HepG2 (cell line): ENCODE measurements at regions not wholly inside any gene's neighbourhood (a gene's known extent, or its start where the extent isn't known, plus 50 kb on each side); places are given as distances from the start of the nearest gene placed in this dataset.

Experiments used
- ATAC-seq: fragments of 200-7000 bp; cut with Tn5 transposase; 3 replicates; pipeline ENCODE4 v1.9.1; 2020; ENCODE audit warnings: mild to moderate bottlenecking, moderate library complexity
- BruUV-seq: library from RNA; stranded (reverse); fragments of 400-500 nt; replicated peaks from 2 replicates; lab custom pipeline; 2021; lab: Mats Ljungman, UMichigan
- CTCF ChIA-PET: fragments of 300-600 bp; formaldehyde crosslinking; extraction: SDS; loops from one replicate; lab custom pipeline; 2021; ENCODE audit warnings: low total read pairs, inconsistent platforms, low intra/inter-chr PET ratio; lab: Yijun Ruan, JAX
- POLR2A ChIA-PET: fragments of 350-600 bp; sonication (Branson Sonifier 250); formaldehyde crosslinking; loops from one replicate; lab custom pipeline; 2020; ENCODE audit warnings: antibody characterized with exemption, inconsistent platforms; lab: Yijun Ruan, JAX
- DNase-seq: peaks from one replicate; pipeline ENCODE4 v3.0.0-alpha.2; 2015; ENCODE audit warnings: low spot score
- FAIRE-seq: peaks from 3 replicates; lab custom pipeline; 2011; peaks lifted over from hg19 to GRCh38; lab: Jason Lieb, UNC
- H2AFZ ChIP-seq: one replicate; pipeline ENCODE4 v1.6.1; 2011; ENCODE audit warnings: low read length, inconsistent platforms
- H3K27ac ChIP-seq: fragments of 300-600 bp; 3 replicates; pipeline ENCODE4 v1.8.0; 2011; ENCODE audit warnings: mixed run types, mild to moderate bottlenecking, mixed read lengths, low read length, inconsistent platforms; ENCODE audit not compliant: insufficient read depth; ENCODE audit errors: extremely low read length
- H3K27me3 ChIP-seq, 2 experiments: fragments of 200-600 bp in 1 of 2; 2 replicates in 1 of 2; 3 replicates in 1 of 2; pipeline versions ENCODE4 v1.6.0 to v1.8.0; 2011; ENCODE audit warnings: low read length in 2 of 2, mild to moderate bottlenecking in 2 of 2, moderate library complexity in 2 of 2, inconsistent platforms in 1 of 2; ENCODE audit not compliant: insufficient read depth in 2 of 2, control insufficient read depth in 1 of 2
- H3K36me3 ChIP-seq, 2 experiments: fragments of 200-600 bp in 1 of 2; replicated peaks in 1 of 2; 2 replicates in 1 of 2; 3 replicates in 1 of 2; pipeline versions ENCODE4 v1.5.1 to v1.8.0; 2011; ENCODE audit warnings: low read length in 2 of 2, inconsistent platforms in 1 of 2; ENCODE audit not compliant: insufficient read depth in 2 of 2, control insufficient read depth in 1 of 2
- H3K4me1 ChIP-seq: 2 replicates; pipeline ENCODE4 v1.5.1; 2012; ENCODE audit warnings: low read length, inconsistent platforms; ENCODE audit not compliant: insufficient read depth
- H3K4me2 ChIP-seq: 2 replicates; pipeline ENCODE4 v1.6.0; 2011; ENCODE audit warnings: low read depth, low read length, inconsistent platforms
- H3K4me3 ChIP-seq, 3 experiments: fragments of 200-600 bp in 1 of 3; sonication (generic), shearing (Covaris generic) in 1 of 3; replicated peaks in 1 of 3; 2 replicates each; pipeline ENCODE4 v1.5.1; 2011 to 2016; ENCODE audit warnings: low read length in 3 of 3, inconsistent platforms in 2 of 3, low read depth in 2 of 3, mild to moderate bottlenecking in 2 of 3, control low read depth in 1 of 3, mixed read lengths in 1 of 3; ENCODE audit not compliant: insufficient read depth in 1 of 3
- H3K79me2 ChIP-seq: one replicate; pipeline ENCODE4 v1.6.1; 2011; ENCODE audit warnings: low read length, inconsistent platforms; ENCODE audit not compliant: insufficient read depth
- H3K9ac ChIP-seq: 2 replicates; pipeline ENCODE4 v1.6.0; 2011; ENCODE audit warnings: mild to moderate bottlenecking, low read depth, low read length, inconsistent platforms; ENCODE audit not compliant: insufficient read depth
- H3K9me3 ChIP-seq: 2 replicates; pipeline ENCODE4 v1.5.1; 2012; ENCODE audit warnings: mild to moderate bottlenecking, low read length
- H4K20me1 ChIP-seq: 2 replicates; pipeline ENCODE4 v1.6.0; 2011; ENCODE audit warnings: inconsistent platforms, mild to moderate bottlenecking, low read length, moderate library complexity; ENCODE audit not compliant: insufficient read depth
- ARNTL ChIP-seq: sonication (generic); formaldehyde crosslinking; IDR thresholded peaks from 2 replicates; pipeline ENCODE4 v1.4.0; 2020; ENCODE audit warnings: mild to moderate bottlenecking, missing genetic modification reagents
- BCL6 ChIP-seq: IDR thresholded peaks from 2 replicates; pipeline ENCODE4 v1.6.1; 2016; ENCODE audit warnings: missing genetic modification reagents, missing compliant biosample characterization
- DDIT3 ChIP-seq: sonication (generic); formaldehyde crosslinking; IDR thresholded peaks from 2 replicates; pipeline ENCODE4 v1.4.0; 2020; ENCODE audit warnings: mild to moderate bottlenecking, missing genetic modification reagents
- DMAP1 ChIP-seq: IDR thresholded peaks from 2 replicates; pipeline ENCODE4 v1.6.1; 2016
- GFI1 ChIP-seq: sonication (generic); formaldehyde crosslinking; IDR thresholded peaks from 2 replicates; pipeline ENCODE4 v1.5.0; 2020; ENCODE audit warnings: missing genetic modification reagents, mild to moderate bottlenecking, borderline replicate concordance
- HHEX ChIP-seq: IDR thresholded peaks from 2 replicates; pipeline ENCODE4 v1.6.1; 2016; ENCODE audit warnings: control low read depth
- KLF11 ChIP-seq: IDR thresholded peaks from 2 replicates; pipeline ENCODE4 v1.6.1; 2016; ENCODE audit warnings: missing compliant biosample characterization
- NFIC ChIP-seq: IDR thresholded peaks from 2 replicates; pipeline ENCODE4 v1.6.1; 2012; ENCODE audit warnings: mild to moderate bottlenecking, low read length, inconsistent platforms
- SMARCE1 ChIP-seq: fragments of 450-650 bp; IDR thresholded peaks from 2 replicates; pipeline ENCODE4 v1.6.1; 2017; ENCODE audit warnings: borderline replicate concordance
- YEATS4 ChIP-seq: sonication (generic); formaldehyde crosslinking; IDR thresholded peaks from 2 replicates; pipeline ENCODE4 v1.4.0; 2020; ENCODE audit warnings: missing genetic modification reagents, borderline replicate concordance
- ZKSCAN8 ChIP-seq: IDR thresholded peaks from 2 replicates; pipeline ENCODE4 v1.6.1; 2016; ENCODE audit warnings: borderline replicate concordance, missing genetic modification reagents, missing compliant biosample characterization
- ZNF276 ChIP-seq: sonication (generic); formaldehyde crosslinking; IDR thresholded peaks from 2 replicates; pipeline ENCODE4 v1.4.0; 2020; ENCODE audit warnings: mild to moderate bottlenecking, low read depth, missing genetic modification reagents
- ZNF432 ChIP-seq: sonication (generic); formaldehyde crosslinking; IDR thresholded peaks from 2 replicates; pipeline ENCODE4 v1.5.0; 2020; ENCODE audit warnings: missing genetic modification reagents, mild to moderate bottlenecking, borderline replicate concordance
- ZNF564 ChIP-seq: sonication (generic); formaldehyde crosslinking; IDR thresholded peaks from 2 replicates; pipeline ENCODE4 v1.8.1; 2023; ENCODE audit warnings: mild to moderate bottlenecking, missing genetic modification reagents
- ZNF569 ChIP-seq: sonication (generic); formaldehyde crosslinking; IDR thresholded peaks from 2 replicates; pipeline ENCODE4 v1.5.0; 2020; ENCODE audit warnings: mild to moderate bottlenecking, missing genetic modification reagents, moderate library complexity, borderline replicate concordance
- ZNF768 ChIP-seq: sonication (generic); formaldehyde crosslinking; IDR thresholded peaks from 2 replicates; pipeline ENCODE4 v1.4.0; 2020; ENCODE audit warnings: missing genetic modification reagents
- ZNF775 ChIP-seq: sonication (generic); formaldehyde crosslinking; IDR thresholded peaks from 2 replicates; pipeline ENCODE4 v1.4.0; 2020; ENCODE audit warnings: missing genetic modification reagents, mild to moderate bottlenecking, moderate library complexity, borderline replicate concordance
- ZSCAN12 ChIP-seq: sonication (generic); formaldehyde crosslinking; IDR thresholded peaks from 2 replicates; pipeline ENCODE4 v1.9.0; 2021; ENCODE audit warnings: mild to moderate bottlenecking, missing genetic modification reagents
- WGBS: methylation state at CpG from one replicate; pipeline ENCODE4 v1.1.6; 2017; ENCODE audit warnings: low lambda C conversion rate; 5-methylcytosine and 5-hydroxymethylcytosine counted together
- in situ Hi-C: cut with HindIII; loops from 2 replicates; pipeline ENCODE4 v1.10.0; 2017; ENCODE audit warnings: low pct_unique_long_range_greater_than_20kb; ENCODE audit not compliant: extremely low pct_ligation_motif_present
- intact Hi-C: fragments of 100-400 bp; cut with micrococcal nuclease; formaldehyde crosslinking; loops from one replicate; pipeline ENCODE4 v1.10.0; 2022; ENCODE audit not compliant: unreplicated experiment

GRCh38 chr6:106897580-106897979 lies 76.9 kb downstream of the CD24 start:
- Histone ChIP-seq H3K27ac (no peak overlapping the region), H3K4me2 (peak overlapping the region; percentile 32), H3K36me3 (no peaks in the 10 kb centered on the region), H3K27me3 (peaks cover 0 to 3% of the 10 kb centered on the region in 2 experiments; a peak in 1 of 5 replicates), H3K4me1 (peaks cover 51% of the 10 kb centered on the region), H3K9ac (no peak overlapping the region), H3K79me2 (no peaks in the 10 kb centered on the region), H4K20me1 (no peaks in the 10 kb centered on the region), H3K9me3 (peaks cover 13% of the 10 kb centered on the region), H2AFZ (no peak overlapping the region), H3K4me3 (no peak overlapping the region; a peak in 1 of 6 replicates)
- intact Hi-C loops (no loop called here), in situ Hi-C loops (no loop called here)
- ChIA-PET POLR2A (interaction anchor here (0.6 to 1.2 kb wide), 3 partner anchors 10 to 98 kb away, joined by 3 to 13 read pairs (median 4); no protein-coding TSS in a partner anchor), CTCF (no interaction called here)
- ATAC-seq (peak; percentile 89), DNase-seq (peak; percentile 77), FAIRE-seq (no peak)
- WGBS = 4% methylated on average over 5 of the region's 5 CpGs
- no TSS peak for BruUV-seq
- TF ChIP-seq ZNF432 (CRISPR knock-in tag) (no peak), BCL6 (CRISPR knock-in tag) (peak; percentile 91), DDIT3 (CRISPR knock-in tag) (no peak), YEATS4 (no peak), NFIC (peak; percentile 55; the same call in 1 of the 2 replicates), KLF11 (CRISPR knock-in tag) (peak; percentile 40; the same call in 1 of the 2 replicates), SMARCE1 (no peak), ZKSCAN8 (CRISPR knock-in tag) (0 out of 2 replicates have a peak, but pooled peaks have one; percentile 63), ARNTL (no peak), ZNF276 (CRISPR knock-in tag) (no peak), ZNF768 (CRISPR knock-in tag) (no peak), ZNF564 (CRISPR knock-in tag) (no peak), ZNF569 (CRISPR knock-in tag) (no peak), ZSCAN12 (no peak), DMAP1 (CRISPR knock-in tag) (no peak), GFI1 (peak; percentile 88), HHEX (CRISPR knock-in tag) (0 out of 2 replicates have a peak, but pooled peaks have one; percentile 37), ZNF775 (CRISPR knock-in tag) (no peak)
